ENCODE measurements at regions not wholly inside any gene's neighbourhood (a gene's known extent, or its start where the extent isn't known, plus 50 kb on each side); places are given as distances from the start of the nearest gene placed in this dataset.

- CTCF ChIA-PET = no interaction called here
- POLR2A ChIA-PET = no interaction called here
- in situ Hi-C loops (cut with HindIII; ENCODE audit: low pct_unique_long_range_greater_than_20kb, low sequenced_read_pairs) = no loop called here
Observed at GRCh38 chr18:27713738-27714095, 463.2 kb downstream of the CDH2 start.

DNA sequence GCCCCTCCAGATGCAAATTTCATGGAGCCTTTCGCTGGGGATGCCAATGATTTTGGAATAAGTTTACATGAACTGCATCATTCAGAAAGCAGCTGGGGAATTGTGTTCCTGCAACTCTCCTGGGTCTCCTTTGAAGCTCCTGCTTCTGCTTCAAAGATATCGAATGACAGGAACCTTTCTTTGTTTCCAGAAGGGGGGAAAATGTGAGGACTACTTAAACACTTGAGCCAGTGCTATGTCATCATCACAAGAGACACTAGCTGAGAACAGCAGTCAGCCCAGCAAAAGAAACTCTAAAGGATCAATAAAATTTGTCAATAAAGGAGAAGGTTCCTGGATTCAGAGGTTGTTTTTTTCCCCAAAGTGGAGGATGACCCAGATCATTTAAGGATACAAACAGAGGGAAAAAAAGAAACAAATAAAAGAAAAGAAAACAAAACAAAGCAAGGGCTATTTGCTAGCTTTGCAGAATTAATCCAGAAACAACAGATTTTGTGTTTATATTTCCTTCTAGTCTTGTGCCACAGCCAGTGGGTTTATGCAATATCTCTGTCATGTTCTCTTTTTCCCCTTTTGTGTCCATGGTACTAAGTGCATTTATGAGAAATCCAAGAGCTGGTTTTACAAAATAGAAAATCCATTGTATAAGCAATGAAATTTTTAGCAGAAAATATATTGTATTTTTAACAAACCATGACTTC is 463.7 kb downstream of the CDH2 start:
- no peaks in the 10 kb centered on the region for H3K27me3 ChIP-seq (ENCODE audit: control insufficient read depth, insufficient read depth, low read length)
- TF ChIP-seq POLR2AphosphoS5 (IDR thresholded peaks at IDR 0.05; ENCODE audit: low read depth, low read length) (no peak), TCF7L2 (IDR thresholded peaks at IDR 0.05; ENCODE audit: low read depth, low read length) (no peak), SIN3A (IDR thresholded peaks at IDR 0.05; ENCODE audit: borderline replicate concordance, insufficient read depth, low read depth, low read length) (no peak)
- TF ChIP-seq, protein P1, sequence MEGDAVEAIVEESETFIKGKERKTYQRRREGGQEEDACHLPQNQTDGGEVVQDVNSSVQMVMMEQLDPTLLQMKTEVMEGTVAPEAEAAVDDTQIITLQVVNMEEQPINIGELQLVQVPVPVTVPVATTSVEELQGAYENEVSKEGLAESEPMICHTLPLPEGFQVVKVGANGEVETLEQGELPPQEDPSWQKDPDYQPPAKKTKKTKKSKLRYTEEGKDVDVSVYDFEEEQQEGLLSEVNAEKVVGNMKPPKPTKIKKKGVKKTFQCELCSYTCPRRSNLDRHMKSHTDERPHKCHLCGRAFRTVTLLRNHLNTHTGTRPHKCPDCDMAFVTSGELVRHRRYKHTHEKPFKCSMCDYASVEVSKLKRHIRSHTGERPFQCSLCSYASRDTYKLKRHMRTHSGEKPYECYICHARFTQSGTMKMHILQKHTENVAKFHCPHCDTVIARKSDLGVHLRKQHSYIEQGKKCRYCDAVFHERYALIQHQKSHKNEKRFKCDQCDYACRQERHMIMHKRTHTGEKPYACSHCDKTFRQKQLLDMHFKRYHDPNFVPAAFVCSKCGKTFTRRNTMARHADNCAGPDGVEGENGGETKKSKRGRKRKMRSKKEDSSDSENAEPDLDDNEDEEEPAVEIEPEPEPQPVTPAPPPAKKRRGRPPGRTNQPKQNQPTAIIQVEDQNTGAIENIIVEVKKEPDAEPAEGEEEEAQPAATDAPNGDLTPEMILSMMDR (IDR thresholded peaks at IDR 0.05) = no peak
- TF ChIP-seq, protein P2, sequence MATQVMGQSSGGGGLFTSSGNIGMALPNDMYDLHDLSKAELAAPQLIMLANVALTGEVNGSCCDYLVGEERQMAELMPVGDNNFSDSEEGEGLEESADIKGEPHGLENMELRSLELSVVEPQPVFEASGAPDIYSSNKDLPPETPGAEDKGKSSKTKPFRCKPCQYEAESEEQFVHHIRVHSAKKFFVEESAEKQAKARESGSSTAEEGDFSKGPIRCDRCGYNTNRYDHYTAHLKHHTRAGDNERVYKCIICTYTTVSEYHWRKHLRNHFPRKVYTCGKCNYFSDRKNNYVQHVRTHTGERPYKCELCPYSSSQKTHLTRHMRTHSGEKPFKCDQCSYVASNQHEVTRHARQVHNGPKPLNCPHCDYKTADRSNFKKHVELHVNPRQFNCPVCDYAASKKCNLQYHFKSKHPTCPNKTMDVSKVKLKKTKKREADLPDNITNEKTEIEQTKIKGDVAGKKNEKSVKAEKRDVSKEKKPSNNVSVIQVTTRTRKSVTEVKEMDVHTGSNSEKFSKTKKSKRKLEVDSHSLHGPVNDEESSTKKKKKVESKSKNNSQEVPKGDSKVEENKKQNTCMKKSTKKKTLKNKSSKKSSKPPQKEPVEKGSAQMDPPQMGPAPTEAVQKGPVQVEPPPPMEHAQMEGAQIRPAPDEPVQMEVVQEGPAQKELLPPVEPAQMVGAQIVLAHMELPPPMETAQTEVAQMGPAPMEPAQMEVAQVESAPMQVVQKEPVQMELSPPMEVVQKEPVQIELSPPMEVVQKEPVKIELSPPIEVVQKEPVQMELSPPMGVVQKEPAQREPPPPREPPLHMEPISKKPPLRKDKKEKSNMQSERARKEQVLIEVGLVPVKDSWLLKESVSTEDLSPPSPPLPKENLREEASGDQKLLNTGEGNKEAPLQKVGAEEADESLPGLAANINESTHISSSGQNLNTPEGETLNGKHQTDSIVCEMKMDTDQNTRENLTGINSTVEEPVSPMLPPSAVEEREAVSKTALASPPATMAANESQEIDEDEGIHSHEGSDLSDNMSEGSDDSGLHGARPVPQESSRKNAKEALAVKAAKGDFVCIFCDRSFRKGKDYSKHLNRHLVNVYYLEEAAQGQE (IDR thresholded peaks at IDR 0.05; ENCODE audit: insufficient read depth in 1 of 2, low read depth in 2 of 2, low read length in 1 of 2) = no peak
- no peaks in the 10 kb centered on the region for H3K4me1 ChIP-seq (ENCODE audit: control insufficient read depth, insufficient read depth, low read length)
- BruUV-seq (replicated peaks) = no TSS peak
- H3K27ac ChIP-seq (ENCODE audit: low read length) = no peak overlapping the region
- H3K4me3 ChIP-seq (ENCODE audit: low read depth in 2 of 2, low read length in 2 of 2) = no peak overlapping the region
- no peaks in the 10 kb centered on the region for H3K36me3 ChIP-seq (ENCODE audit: control insufficient read depth, insufficient read depth, low read length)
- no peaks in the 10 kb centered on the region for H3K9me3 ChIP-seq (ENCODE audit: control insufficient read depth, insufficient read depth, low read depth, low read length)
- intact Hi-C loops (cut with micrococcal nuclease; ENCODE audit: unreplicated experiment) = no loop called here
- ChIA-PET CTCF (no interaction called here), POLR2A (no interaction called here)
- in situ Hi-C loops (cut with HindIII; ENCODE audit: low pct_unique_long_range_greater_than_20kb, low sequenced_read_pairs) = no loop called here
- ATAC-seq (no peak), DNase-seq (ENCODE audit: low read depth, low spot score) (no peak)

More at GRCh38 chr18:27713738-27714095, 463.2 kb downstream of the CDH2 start:
- no TSS peak for BruUV-seq (replicated peaks)
- Histone ChIP-seq H3K27me3 (ENCODE audit: control insufficient read depth, insufficient read depth, low read length) (no peaks in the 10 kb centered on the region), H3K4me3 (ENCODE audit: low read depth in 2 of 2, low read length in 2 of 2) (no peak overlapping the region), H3K27ac (ENCODE audit: low read length) (no peak overlapping the region), H3K9me3 (ENCODE audit: control insufficient read depth, insufficient read depth, low read depth, low read length) (no peaks in the 10 kb centered on the region), H3K4me1 (ENCODE audit: control insufficient read depth, insufficient read depth, low read length) (no peaks in the 10 kb centered on the region), H3K36me3 (ENCODE audit: control insufficient read depth, insufficient read depth, low read length) (no peaks in the 10 kb centered on the region)
- DNase-seq (ENCODE audit: low read depth, low spot score) = no peak
- intact Hi-C loops (cut with micrococcal nuclease; ENCODE audit: unreplicated experiment) = no loop called here
- ATAC-seq = no peak
- TF ChIP-seq SIN3A (IDR thresholded peaks at IDR 0.05; ENCODE audit: borderline replicate concordance, insufficient read depth, low read depth, low read length) (no peak), TCF7L2 (IDR thresholded peaks at IDR 0.05; ENCODE audit: low read depth, low read length) (no peak), POLR2AphosphoS5 (IDR thresholded peaks at IDR 0.05; ENCODE audit: low read depth, low read length) (no peak)
- TF ChIP-seq, protein P2 (IDR thresholded peaks at IDR 0.05; ENCODE audit: insufficient read depth in 1 of 2, low read depth in 2 of 2, low read length in 1 of 2) = no peak
- TF ChIP-seq, protein P1 (IDR thresholded peaks at IDR 0.05) = no peak

Data from Panc1 (cell line).